GM13977 (cell line): ENCODE measurements at regions not wholly inside any gene's neighbourhood (a gene's known extent, or its start where the extent isn't known, plus 50 kb on each side); places are given as distances from the start of the nearest gene placed in this dataset.

Source experiments
- DNase-seq: peaks from one replicate; pipeline ENCODE4 v3.0.0; 2012; ENCODE audit warnings: low spot score
- CTCF ChIP-seq: IDR thresholded peaks from 2 replicates; pipeline ENCODE4 v1.5.1; 2012; ENCODE audit warnings: mild to moderate bottlenecking, control low read depth; ENCODE audit not compliant: insufficient read depth; ENCODE audit errors: extremely low read depth, missing control alignments
- in situ Hi-C: fragments of 300-500 bp; cut with MboI; formaldehyde crosslinking; loops from one replicate; pipeline ENCODE4 v1.12.0; 2022; ENCODE audit warnings: low sequenced_read_pairs, low pct_unique_long_range_greater_than_20kb, mixed read lengths, inconsistent platforms; ENCODE audit not compliant: unreplicated experiment

- in situ Hi-C loops, result no loop called here
- TF ChIP-seq CTCF, result no peak
Observed at GRCh38 chr1:212555426-212555825, 53.1 kb upstream of the ATF3 start.

GRCh38 chr1:212556822-212557549, 51.6 kb upstream of the ATF3 start:
- TF ChIP-seq CTCF, result no peak
- no peak for DNase-seq

More at GRCh38 chr1:212555426-212555825, 53.1 kb upstream of the ATF3 start:
- no peak for DNase-seq

GRCh38 chr1:212557739-212558692, 50.5 kb upstream of the ATF3 start:
- no peak for DNase-seq
- in situ Hi-C loops, result no loop called here

More at GRCh38 chr1:212556822-212557549, 51.6 kb upstream of the ATF3 start:
- in situ Hi-C loops, result no loop called here

GRCh38 chr1:212558693-212559480, 49.7 kb upstream of the ATF3 start:
- in situ Hi-C loops, result no loop called here
- peak; percentile 96 for DNase-seq
- TF ChIP-seq CTCF, result no peak

More at GRCh38 chr1:212557739-212558692, 50.5 kb upstream of the ATF3 start:
- no peak for TF ChIP-seq CTCF
